Suprapubic skin (tissue), 4 donors: ENCODE measurements at regions not wholly inside any gene's neighbourhood (a gene's known extent, or its start where the extent isn't known, plus 50 kb on each side); places are given as distances from the start of the nearest gene placed in this dataset.

Experiments used
- DNase-seq, 2 donors: peaks; one replicate each; pipeline ENCODE4 v3.0.0-alpha.2; 2019; ENCODE audit warnings: low spot score in 2 of 2
- H3K27ac ChIP-seq: fragments of 200-600 bp; sonication (generic); one replicate; pipeline ENCODE4 v1.5.1; 2019
- H3K27me3 ChIP-seq: fragments of 200-600 bp; sonication (generic); one replicate; pipeline ENCODE4 v1.5.1; 2019
- H3K36me3 ChIP-seq: fragments of 200-600 bp; sonication (generic); one replicate; pipeline ENCODE4 v1.5.1; 2019
- H3K4me1 ChIP-seq: fragments of 200-600 bp; sonication (generic); one replicate; pipeline ENCODE4 v1.5.1; 2019
- H3K4me3 ChIP-seq: fragments of 200-600 bp; sonication (generic); one replicate; pipeline ENCODE4 v1.5.1; 2019; ENCODE audit warnings: mild to moderate bottlenecking
- H3K9me3 ChIP-seq: fragments of 200-600 bp; sonication (generic); one replicate; pipeline ENCODE4 v1.5.1; 2019
- CTCF ChIP-seq, 2 donors: fragments of 200-600 bp in 1 of 2; fragments of 450-650 bp in 1 of 2; sonication (generic) in 1 of 2; IDR thresholded peaks; one replicate each; pipeline ENCODE4 v1.5.1; 2016 to 2019; ENCODE audit warnings: antibody characterized with exemption in 2 of 2, mild to moderate bottlenecking in 1 of 2, moderate library complexity in 1 of 2
- EP300 ChIP-seq: sonication (generic); formaldehyde crosslinking; IDR thresholded peaks from one replicate; pipeline ENCODE4 v1.6.1; 2017; ENCODE audit warnings: antibody characterized with exemption
- POLR2A ChIP-seq, 2 donors: fragments of 450-650 bp; IDR thresholded peaks; one replicate each; pipeline ENCODE4 v1.6.1; 2017; ENCODE audit warnings: antibody characterized with exemption in 2 of 2, mild to moderate bottlenecking in 2 of 2, moderate library complexity in 2 of 2
- POLR2AphosphoS5 ChIP-seq, 3 donors: sonication (generic); formaldehyde crosslinking; IDR thresholded peaks; one replicate each; pipeline ENCODE4 v1.6.1; 2017; ENCODE audit warnings: antibody characterized with exemption in 3 of 3
- WGBS: methylation state at CpG from one replicate; pipeline ENCODE4 v1.1.5; 2018; 5-methylcytosine and 5-hydroxymethylcytosine counted together

GRCh38 chr10:26621243-26621888 lies 76.1 kb upstream of the PDSS1 start:
- H3K4me3 ChIP-seq, result peak overlapping the region; percentile 52
- no peaks in the 10 kb centered on the region for H3K9me3 ChIP-seq
- DNase-seq, result no peak
- peaks cover 4% of the 10 kb centered on the region for H3K4me1 ChIP-seq
- 52% methylated on average over 7 of the region's 7 CpGs for WGBS
- TF ChIP-seq POLR2AphosphoS5 (IDR thresholded peaks at IDR 0.05), result no peak
- no peak for TF ChIP-seq POLR2A (IDR thresholded peaks at IDR 0.05)
- TF ChIP-seq EP300, result no peak
- no peak for TF ChIP-seq CTCF (IDR thresholded peaks at IDR 0.05)
- H3K27me3 ChIP-seq, result peaks cover 3% of the 10 kb centered on the region
- H3K27ac ChIP-seq, result peak overlapping the region; percentile 21
- H3K36me3 ChIP-seq, result no peaks in the 10 kb centered on the region

- Histone ChIP-seq H3K9me3 (no peaks in the 10 kb centered on the region), H3K27me3 (peaks cover 3% of the 10 kb centered on the region), H3K4me1 (peaks cover 4% of the 10 kb centered on the region), H3K27ac (peak overlapping the region; percentile 59), H3K4me3 (peak overlapping the region; percentile 52), H3K36me3 (no peaks in the 10 kb centered on the region)
- peak in 1 of 2 donors; percentile 71 for DNase-seq
- peak in 1 of 3 donors; percentile 29 for TF ChIP-seq POLR2AphosphoS5 (IDR thresholded peaks at IDR 0.05)
- no peak for TF ChIP-seq POLR2A (IDR thresholded peaks at IDR 0.05)
- 13% methylated on average over 33 of the region's 47 CpGs for WGBS
Measured at GRCh38 chr10:26621889-26622711, 75.4 kb upstream of the PDSS1 start.

DNA sequence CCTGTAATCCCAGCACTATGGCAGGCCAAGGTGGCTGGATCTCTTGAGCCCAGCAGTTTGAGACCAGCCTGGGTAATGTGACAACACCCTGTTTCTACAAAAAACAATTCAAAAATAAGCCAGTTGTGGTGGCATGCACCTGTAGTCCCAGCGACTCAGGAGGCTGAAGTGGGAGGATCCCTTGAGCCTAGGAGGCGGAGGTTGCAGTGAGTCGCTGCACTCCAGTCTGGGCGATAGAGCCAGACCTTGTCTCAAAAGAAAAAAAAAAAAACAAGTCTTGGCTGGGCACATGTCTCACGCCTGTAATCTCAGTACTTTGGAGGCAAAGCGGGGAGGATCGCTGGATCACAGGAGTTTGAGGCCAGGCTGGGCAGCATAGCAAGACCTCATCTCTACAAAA lies 74.6 kb upstream of the PDSS1 start:
- TF ChIP-seq POLR2A (IDR thresholded peaks at IDR 0.05) (no peak), CTCF (IDR thresholded peaks at IDR 0.05) (no peak), EP300 (no peak), POLR2AphosphoS5 (IDR thresholded peaks at IDR 0.05) (no peak)
- Histone ChIP-seq H3K4me3 (peak overlapping the region; percentile 52), H3K27me3 (peaks cover 3% of the 10 kb centered on the region), H3K9me3 (no peaks in the 10 kb centered on the region), H3K36me3 (no peaks in the 10 kb centered on the region), H3K4me1 (peaks cover 4% of the 10 kb centered on the region), H3K27ac (no peak overlapping the region)
- WGBS, result 85% methylated on average over 7 of the region's 7 CpGs
- DNase-seq, result no peak

DNA sequence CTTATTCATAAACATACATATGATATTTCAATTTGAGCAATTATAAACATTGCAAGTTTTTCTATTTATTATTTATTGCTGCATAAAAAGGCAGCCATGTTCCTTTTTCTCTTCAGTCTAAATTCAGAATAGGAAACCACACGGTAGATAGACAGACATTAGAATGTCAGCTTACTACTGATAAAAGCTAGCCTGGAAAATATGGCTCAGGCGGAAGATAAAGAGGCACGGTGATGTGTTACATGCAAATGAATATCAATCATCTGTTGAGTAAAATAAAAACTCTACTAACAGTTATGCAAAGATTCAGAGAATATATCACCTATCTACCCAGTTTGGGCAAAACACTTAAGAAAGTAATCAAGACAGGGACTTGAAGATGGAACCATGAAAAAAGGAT lies 73.5 kb upstream of the PDSS1 start:
- 75% methylated on average over 3 of the region's 3 CpGs for WGBS
- no peak overlapping the region for H3K27ac ChIP-seq
- H3K27me3 ChIP-seq, result peaks cover 3% of the 10 kb centered on the region
- H3K4me1 ChIP-seq, result peaks cover 4% of the 10 kb centered on the region
- DNase-seq, result no peak
- H3K4me3 ChIP-seq, result no peak overlapping the region
- no peak for TF ChIP-seq POLR2AphosphoS5 (IDR thresholded peaks at IDR 0.05)
- TF ChIP-seq CTCF (IDR thresholded peaks at IDR 0.05), result no peak
- no peak for TF ChIP-seq EP300
- no peak for TF ChIP-seq POLR2A (IDR thresholded peaks at IDR 0.05)
- H3K36me3 ChIP-seq, result no peaks in the 10 kb centered on the region
- H3K9me3 ChIP-seq, result no peaks in the 10 kb centered on the region

GRCh38 chr10:26626066-26626465 lies 71.4 kb upstream of the PDSS1 start:
- DNase-seq, result no peak
- Histone ChIP-seq H3K36me3 (no peaks in the 10 kb centered on the region), H3K4me3 (no peak overlapping the region), H3K9me3 (no peaks in the 10 kb centered on the region), H3K4me1 (peaks cover 4% of the 10 kb centered on the region), H3K27me3 (peaks cover 3% of the 10 kb centered on the region), H3K27ac (no peak overlapping the region)
- TF ChIP-seq POLR2A (IDR thresholded peaks at IDR 0.05), result no peak
- WGBS, result 74% methylated on average over 3 of the region's 3 CpGs

- no peaks in the 10 kb centered on the region for H3K9me3 ChIP-seq
- WGBS, result 46% methylated on average over 3 of the region's 3 CpGs
- TF ChIP-seq POLR2AphosphoS5 (IDR thresholded peaks at IDR 0.05) (no peak), POLR2A (IDR thresholded peaks at IDR 0.05) (no peak), EP300 (no peak), CTCF (IDR thresholded peaks at IDR 0.05) (no peak)
Measured at GRCh38 chr10:26627324-26627723, 70.2 kb upstream of the PDSS1 start.

More at GRCh38 chr10:26627324-26627723, 70.2 kb upstream of the PDSS1 start:
- H3K27me3 ChIP-seq, result peaks cover 3% of the 10 kb centered on the region
- H3K4me1 ChIP-seq, result peaks cover 2% of the 10 kb centered on the region
- H3K27ac ChIP-seq, result no peak overlapping the region
- H3K36me3 ChIP-seq, result no peaks in the 10 kb centered on the region
- no peak for DNase-seq
- no peak overlapping the region for H3K4me3 ChIP-seq
